Endothelial cell of umbilical vein (primary cell): ENCODE measurements at regions not wholly inside any gene's neighbourhood (a gene's known extent, or its start where the extent isn't known, plus 50 kb on each side); places are given as distances from the start of the nearest gene placed in this dataset.

ENCODE experiments used
- BruUV-seq: library from RNA; stranded (reverse); fragments of 400-500 nt; replicated peaks from 2 replicates; lab custom pipeline; 2021; lab: Mats Ljungman, UMichigan
- CTCF ChIA-PET: fragments of 300-600, 350-600 bp; sonication (Branson Sonifier 250); formaldehyde crosslinking; loops from one replicate; lab custom pipeline; 2021; ENCODE audit warnings: antibody characterized with exemption, inconsistent platforms; lab: Charles Lee
- POLR2A ChIA-PET: fragments of 300-600, 350-600 bp; sonication (Branson Sonifier 250); formaldehyde crosslinking; loops from one replicate; lab custom pipeline; 2021; ENCODE audit warnings: antibody characterized with exemption, inconsistent platforms; lab: Charles Lee
- DNase-seq: peaks from one replicate; pipeline ENCODE4 v3.0.0-alpha.2; 2011; ENCODE audit warnings: low read depth, low spot score
- FAIRE-seq: peaks from 2 replicates; lab custom pipeline; 2011; peaks lifted over from hg19 to GRCh38; lab: Jason Lieb, UNC
- H2AFZ ChIP-seq: 2 replicates; pipeline ENCODE4 v1.6.0; 2012; ENCODE audit warnings: low read depth, low read length, control low read depth, inconsistent platforms
- H3K27ac ChIP-seq: 2 replicates; pipeline ENCODE4 v1.5.1; 2011; ENCODE audit warnings: low read depth, mild to moderate bottlenecking, control low read depth, low read length, moderate library complexity; ENCODE audit not compliant: insufficient read depth
- H3K27me3 ChIP-seq, 2 experiments: 2 replicates each; pipeline versions ENCODE4 v1.6.0 to v1.6.1; 2011; ENCODE audit warnings: low read length in 2 of 2, mixed read lengths in 1 of 2; ENCODE audit not compliant: control insufficient read depth in 2 of 2, insufficient read depth in 2 of 2
- H3K36me3 ChIP-seq, 2 experiments: 2 replicates in 1 of 2; 3 replicates in 1 of 2; pipeline ENCODE4 v1.5.1; 2011; ENCODE audit warnings: low read length in 2 of 2, mild to moderate bottlenecking in 1 of 2, moderate library complexity in 1 of 2; ENCODE audit not compliant: control insufficient read depth in 2 of 2, insufficient read depth in 2 of 2; ENCODE audit errors: extremely low read depth in 1 of 2
- H3K4me1 ChIP-seq: 3 replicates; pipeline ENCODE4 v1.5.1; 2011; ENCODE audit warnings: mild to moderate bottlenecking, low read length; ENCODE audit not compliant: control insufficient read depth, insufficient read depth; ENCODE audit errors: extremely low read depth
- H3K4me2 ChIP-seq: 2 replicates; pipeline ENCODE4 v1.6.1; 2011; ENCODE audit warnings: low read length, control low read depth, mixed read lengths; ENCODE audit not compliant: insufficient read depth
- H3K4me3 ChIP-seq, 3 experiments: fragments of 200-600 bp in 1 of 3; sonication (generic), shearing (Covaris generic) in 1 of 3; replicated peaks in 1 of 3; 2 replicates each; pipeline ENCODE4 v1.5.1; 2011 to 2016; ENCODE audit warnings: control low read depth in 3 of 3, low read length in 3 of 3, mild to moderate bottlenecking in 2 of 3, inconsistent platforms in 1 of 3, low read depth in 1 of 3, moderate library complexity in 1 of 3; ENCODE audit not compliant: insufficient read depth in 1 of 3
- H3K79me2 ChIP-seq: 2 replicates; pipeline ENCODE4 v1.6.0; 2012; ENCODE audit warnings: low read length, inconsistent platforms; ENCODE audit not compliant: control insufficient read depth, insufficient read depth
- H3K9ac ChIP-seq: replicated peaks from 2 replicates; pipeline ENCODE3; 2011; ENCODE audit warnings: low read length, control low read depth; ENCODE audit not compliant: insufficient read depth; ENCODE audit errors: extremely low read depth
- H3K9me1 ChIP-seq: replicated peaks from 3 replicates; pipeline ENCODE4 v1.6.0; 2011; ENCODE audit warnings: mild to moderate bottlenecking, low read length; ENCODE audit not compliant: control insufficient read depth, insufficient read depth; ENCODE audit errors: extremely low read depth
- H3K9me3 ChIP-seq: replicated peaks from 2 replicates; pipeline ENCODE4 v1.5.1; 2012; ENCODE audit warnings: low read length, inconsistent platforms; ENCODE audit not compliant: control insufficient read depth, insufficient read depth
- H4K20me1 ChIP-seq: replicated peaks from 2 replicates; pipeline ENCODE3; 2011; ENCODE audit warnings: mild to moderate bottlenecking, low read length; ENCODE audit not compliant: control insufficient read depth, insufficient read depth; ENCODE audit errors: extremely low read depth
- EZH2 ChIP-seq: IDR thresholded peaks from 2 replicates; pipeline ENCODE4 v1.6.1; 2012; ENCODE audit warnings: borderline replicate concordance, low read depth, mild to moderate bottlenecking, moderate library complexity, low read length, inconsistent platforms; ENCODE audit not compliant: severe bottlenecking
- FOS ChIP-seq: IDR thresholded peaks from 2 replicates; pipeline ENCODE4 v1.6.1; 2011; ENCODE audit warnings: mild to moderate bottlenecking, low read length, moderate library complexity, borderline replicate concordance; ENCODE audit not compliant: insufficient read depth
- GATA2 ChIP-seq: IDR thresholded peaks from 2 replicates; pipeline ENCODE4 v1.7.0; 2011; ENCODE audit warnings: low read depth, mild to moderate bottlenecking, moderate library complexity, mixed read lengths, low read length; ENCODE audit not compliant: insufficient read length, insufficient read depth
- JUN ChIP-seq: IDR thresholded peaks from 2 replicates; pipeline ENCODE4 v1.6.1; 2011; ENCODE audit warnings: borderline replicate concordance, low read depth; ENCODE audit not compliant: insufficient read length, insufficient read depth
- MYC ChIP-seq: IDR thresholded peaks from one replicate; pipeline ENCODE4 v1.6.1; 2011; ENCODE audit warnings: mild to moderate bottlenecking, low read depth, low read length
- POLR2A ChIP-seq: IDR thresholded peaks from 2 replicates; pipeline ENCODE4 v1.6.1; 2012; ENCODE audit warnings: low read depth, mild to moderate bottlenecking, control low read depth, low read length
- POLR2AphosphoS5 ChIP-seq: IDR thresholded peaks from 2 replicates; pipeline ENCODE4 v1.6.1; 2012; ENCODE audit warnings: low read depth, mild to moderate bottlenecking, control low read depth, low read length, moderate library complexity; ENCODE audit not compliant: insufficient read depth
- dilution Hi-C: fragments of 300-500 bp; cut with MboI; formaldehyde crosslinking; loops from one replicate; pipeline ENCODE4 v1.15.0; 2019; ENCODE audit warnings: low sequenced_read_pairs; ENCODE audit not compliant: extremely low pct_ligation_motif_present
- intact Hi-C: fragments of 100-400 bp; cut with micrococcal nuclease; formaldehyde crosslinking; loops from one replicate; pipeline ENCODE4 v1.10.0; 2022
- TF ChIP-seq, protein P1 (sequence below), 2 donors: IDR thresholded peaks; 1 replicate in 1 of 2; 2 replicates in 1 of 2; pipeline ENCODE4 v1.5.1; 2011; ENCODE audit warnings: low read length in 2 of 2, mild to moderate bottlenecking in 2 of 2, moderate library complexity in 2 of 2, control low read depth in 1 of 2, inconsistent platforms in 1 of 2, low read depth in 1 of 2; ENCODE audit not compliant: insufficient read depth in 1 of 2; ENCODE audit errors: extremely low read depth in 1 of 2
- TF ChIP-seq, protein P2 (sequence below): IDR thresholded peaks from 2 replicates; pipeline ENCODE4 v1.6.1; 2011; ENCODE audit not compliant: insufficient read depth, insufficient read length

DNA sequence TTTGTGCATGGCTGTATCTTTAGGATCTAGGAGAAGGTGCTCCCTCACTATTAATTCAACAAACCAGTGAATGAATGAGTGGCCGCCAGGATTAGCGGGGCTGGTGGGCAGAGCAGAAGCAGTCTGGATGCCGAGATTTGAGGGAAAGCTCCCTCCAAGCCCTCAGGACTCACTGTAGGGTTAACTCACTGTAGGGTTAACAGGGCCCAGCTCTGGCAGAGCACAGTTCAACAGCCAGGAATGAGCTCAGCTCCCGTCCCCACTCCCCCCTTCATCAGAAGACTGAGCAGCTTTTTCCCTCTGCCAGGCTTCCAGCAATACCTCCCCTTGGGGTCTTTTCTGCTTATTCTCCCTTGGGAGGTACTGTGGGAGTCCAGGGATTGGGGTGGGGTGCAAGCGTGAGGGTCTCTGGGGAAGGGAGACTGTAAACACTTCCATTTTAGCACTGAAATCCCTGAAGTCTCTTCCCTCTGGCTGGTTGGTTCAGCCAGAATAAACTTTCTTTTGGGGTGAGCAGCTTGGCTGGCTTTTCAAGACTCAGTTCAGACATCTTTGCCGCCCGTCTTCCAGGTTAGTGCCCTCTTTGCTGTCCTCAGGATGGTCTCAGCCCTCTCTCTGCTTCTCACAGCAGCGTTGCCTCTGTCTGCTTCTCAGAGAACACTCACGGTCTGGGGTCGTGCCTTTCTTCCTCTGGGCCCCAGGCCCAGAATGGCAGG lies 53.7 kb upstream of the WSB1 start:
- dilution Hi-C loops, result no loop called here

More for the DNA sequence above, 53.7 kb upstream of the WSB1 start:
- H3K27me3 ChIP-seq, result no peaks in the 10 kb centered on the region
- H3K79me2 ChIP-seq, result no peaks in the 10 kb centered on the region
- H3K9me1 ChIP-seq, result no peaks in the 10 kb centered on the region
- H3K9ac ChIP-seq, result no peak overlapping the region
- H3K9me3 ChIP-seq, result no peaks in the 10 kb centered on the region
- TF ChIP-seq POLR2AphosphoS5 (no peak), GATA2 (no peak), EZH2 (no peak), FOS (no peak), POLR2A (no peak), MYC (no peak), JUN (no peak)
- TF ChIP-seq, protein P1, sequence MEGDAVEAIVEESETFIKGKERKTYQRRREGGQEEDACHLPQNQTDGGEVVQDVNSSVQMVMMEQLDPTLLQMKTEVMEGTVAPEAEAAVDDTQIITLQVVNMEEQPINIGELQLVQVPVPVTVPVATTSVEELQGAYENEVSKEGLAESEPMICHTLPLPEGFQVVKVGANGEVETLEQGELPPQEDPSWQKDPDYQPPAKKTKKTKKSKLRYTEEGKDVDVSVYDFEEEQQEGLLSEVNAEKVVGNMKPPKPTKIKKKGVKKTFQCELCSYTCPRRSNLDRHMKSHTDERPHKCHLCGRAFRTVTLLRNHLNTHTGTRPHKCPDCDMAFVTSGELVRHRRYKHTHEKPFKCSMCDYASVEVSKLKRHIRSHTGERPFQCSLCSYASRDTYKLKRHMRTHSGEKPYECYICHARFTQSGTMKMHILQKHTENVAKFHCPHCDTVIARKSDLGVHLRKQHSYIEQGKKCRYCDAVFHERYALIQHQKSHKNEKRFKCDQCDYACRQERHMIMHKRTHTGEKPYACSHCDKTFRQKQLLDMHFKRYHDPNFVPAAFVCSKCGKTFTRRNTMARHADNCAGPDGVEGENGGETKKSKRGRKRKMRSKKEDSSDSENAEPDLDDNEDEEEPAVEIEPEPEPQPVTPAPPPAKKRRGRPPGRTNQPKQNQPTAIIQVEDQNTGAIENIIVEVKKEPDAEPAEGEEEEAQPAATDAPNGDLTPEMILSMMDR (IDR thresholded peaks at IDR 0.05; ENCODE audit: extremely low read depth in 1 of 2, insufficient read depth in 1 of 2, low read depth in 1 of 2, low read length in 2 of 2), result no peak
- TF ChIP-seq, protein P2, sequence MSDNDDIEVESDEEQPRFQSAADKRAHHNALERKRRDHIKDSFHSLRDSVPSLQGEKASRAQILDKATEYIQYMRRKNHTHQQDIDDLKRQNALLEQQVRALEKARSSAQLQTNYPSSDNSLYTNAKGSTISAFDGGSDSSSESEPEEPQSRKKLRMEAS, result no peak
- no peak overlapping the region for H3K27ac ChIP-seq
- no peaks in the 10 kb centered on the region for H4K20me1 ChIP-seq
- H2AFZ ChIP-seq, result no peak overlapping the region
- DNase-seq (no peak), FAIRE-seq (no peak)
- ChIA-PET POLR2A (interaction anchor here (0.9 kb wide), 1 partner anchor 53 kb away, joined by 3 read pairs; no protein-coding TSS in a partner anchor), CTCF (interaction anchor here (1.2 to 6.1 kb wide), 7 partner anchors 10 to 361 kb away, joined by 3 to 121 read pairs (median 4); partner anchors contain the start of gene WSB1)
- intact Hi-C loops, result no loop called here
- no peak overlapping the region for H3K4me2 ChIP-seq
- BruUV-seq, result no TSS peak
- H3K36me3 ChIP-seq, result no peaks in the 10 kb centered on the region
- H3K4me3 ChIP-seq, result no peak overlapping the region
- peaks cover 10% of the 10 kb centered on the region for H3K4me1 ChIP-seq
